HG02763 (cell line): ENCODE measurements at regions not wholly inside any gene's neighbourhood (a gene's known extent, or its start where the extent isn't known, plus 50 kb on each side); places are given as distances from the start of the nearest gene placed in this dataset.

ENCODE experiments used
- ATAC-seq: cut with Tn5 transposase; IDR thresholded peaks from one replicate; pipeline ENCODE4 v1.9.1; 2021; ENCODE audit warnings: mild to moderate bottlenecking, moderate library complexity; ENCODE audit not compliant: unreplicated experiment

DNA sequence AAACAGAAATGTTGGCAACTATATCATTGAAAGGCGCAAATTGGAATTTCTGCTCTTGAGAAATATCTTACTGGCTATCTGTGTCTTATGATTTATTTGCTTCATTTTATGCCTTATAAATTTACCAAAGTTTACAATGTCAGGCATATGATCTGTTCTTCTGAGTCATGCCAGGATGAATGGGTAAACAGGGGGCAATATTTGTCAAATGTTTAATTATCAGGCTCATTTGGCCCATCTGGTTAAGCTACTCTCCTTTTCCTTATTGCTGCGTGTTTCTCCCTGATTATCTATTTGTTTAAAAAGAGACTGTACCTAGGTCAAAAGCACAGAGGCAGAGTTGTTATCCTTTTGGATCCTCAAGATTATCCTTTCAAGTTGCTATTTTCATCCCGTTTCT, 903.8 kb upstream of the PCDH10 start:
- no peak for ATAC-seq

DNA sequence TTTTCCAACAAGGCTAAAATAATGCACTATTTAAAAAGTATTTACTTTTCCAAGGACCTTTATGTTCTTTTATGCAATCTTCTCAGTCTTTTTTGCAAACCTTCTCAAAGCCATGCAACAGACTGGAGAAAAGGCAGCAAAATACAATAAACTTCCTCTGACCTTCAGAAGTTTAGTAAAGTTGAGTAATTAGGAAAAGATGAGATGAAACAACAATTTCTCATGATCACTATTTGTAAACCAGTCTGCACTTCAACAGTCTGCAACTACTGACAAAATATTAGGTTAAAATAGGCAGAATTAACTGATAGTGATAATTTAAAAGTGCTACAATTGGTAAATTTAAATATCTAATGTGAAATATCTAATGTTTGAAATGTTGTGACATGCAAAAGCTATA, 884.9 kb upstream of the PCDH10 start:
- no peak for ATAC-seq

DNA sequence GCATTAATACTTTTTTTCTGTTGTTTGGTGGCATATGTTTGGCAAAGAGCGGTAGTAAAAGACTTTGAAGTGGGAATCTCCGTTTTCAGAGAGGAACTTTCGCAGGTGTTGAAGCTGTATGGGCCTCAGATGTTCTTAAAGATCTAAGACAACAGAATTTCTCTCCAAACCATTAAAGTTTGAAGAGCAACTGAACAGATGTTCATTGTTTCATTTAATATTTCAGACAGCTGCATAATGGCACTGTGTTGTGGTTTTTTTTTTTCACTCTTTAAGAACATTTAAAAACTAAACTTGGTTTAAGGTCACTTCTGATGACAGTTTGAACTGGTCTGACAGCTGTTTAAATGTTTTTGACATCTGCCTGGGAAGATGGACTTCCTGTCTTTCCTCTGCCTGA, 882.7 kb upstream of the PCDH10 start:
- no peak for ATAC-seq

- ATAC-seq, result no peak
These were observed 881.8 kb upstream of the PCDH10 start for GRCh38 chr4:132267321-132267720.

DNA sequence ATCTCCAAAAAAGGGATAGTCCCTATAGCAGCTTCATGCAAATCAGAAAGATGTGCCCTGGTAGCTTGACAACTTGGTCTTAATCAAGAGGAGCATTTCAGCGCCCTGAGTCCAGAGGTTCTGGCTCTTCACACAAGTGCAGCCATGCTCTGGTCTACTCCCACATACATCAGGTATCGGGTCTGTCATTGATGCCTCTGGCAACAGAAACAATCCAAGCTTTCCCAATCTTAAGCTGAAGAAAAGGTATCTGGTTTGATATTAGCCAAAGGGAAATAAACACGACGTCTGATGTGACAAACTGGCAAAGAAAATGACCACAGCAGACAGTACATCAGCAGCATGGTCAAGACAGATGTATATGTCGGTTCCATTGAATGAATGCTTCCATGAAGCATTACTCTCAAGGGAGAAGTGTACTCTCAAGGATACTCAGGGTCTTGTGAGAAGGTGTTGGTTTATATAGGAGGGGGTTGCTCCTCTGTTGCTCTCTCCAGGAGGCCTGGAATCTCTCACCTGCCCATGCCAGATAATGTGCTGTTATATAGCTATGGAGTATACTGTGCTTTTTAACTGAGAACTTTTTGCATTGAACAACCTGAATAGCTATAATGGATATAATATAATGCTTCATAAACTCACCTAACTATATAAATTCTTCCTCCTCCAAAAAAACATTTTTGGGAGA, 879.6 kb upstream of the PCDH10 start:
- no peak for ATAC-seq

GRCh38 chr4:132275583-132276121, 873.4 kb upstream of the PCDH10 start:
- ATAC-seq, result no peak

GRCh38 chr4:132276185-132276584, 872.9 kb upstream of the PCDH10 start:
- no peak for ATAC-seq

GRCh38 chr4:132276989-132277388, 872.1 kb upstream of the PCDH10 start:
- ATAC-seq, result no peak

GRCh38 chr4:132281733-132282132, 867.4 kb upstream of the PCDH10 start:
- ATAC-seq, result no peak

- no peak for ATAC-seq
These were observed 864.1 kb upstream of the PCDH10 start for GRCh38 chr4:132284910-132285426.

- no peak for ATAC-seq
These were observed 851.7 kb upstream of the PCDH10 start for GRCh38 chr4:132297346-132297745.

DNA sequence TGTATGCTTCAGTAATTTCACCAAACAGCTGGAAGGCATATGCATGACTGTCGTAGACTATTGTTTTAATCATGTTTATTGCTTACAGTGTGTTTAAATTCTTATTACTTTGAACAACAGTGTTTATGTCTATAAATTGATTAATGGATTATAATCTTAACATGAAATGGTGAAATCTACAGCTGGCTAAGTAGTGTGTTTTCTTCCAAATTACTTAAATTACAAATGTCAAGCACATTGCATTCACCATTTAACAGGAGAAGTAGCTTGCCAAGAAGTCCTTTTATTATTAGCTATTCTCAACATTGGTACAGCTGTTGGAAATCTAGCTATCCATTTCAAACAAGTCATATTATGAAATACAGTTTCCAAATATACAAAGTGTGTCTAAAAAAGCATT, 849.3 kb upstream of the PCDH10 start:
- no peak for ATAC-seq

DNA sequence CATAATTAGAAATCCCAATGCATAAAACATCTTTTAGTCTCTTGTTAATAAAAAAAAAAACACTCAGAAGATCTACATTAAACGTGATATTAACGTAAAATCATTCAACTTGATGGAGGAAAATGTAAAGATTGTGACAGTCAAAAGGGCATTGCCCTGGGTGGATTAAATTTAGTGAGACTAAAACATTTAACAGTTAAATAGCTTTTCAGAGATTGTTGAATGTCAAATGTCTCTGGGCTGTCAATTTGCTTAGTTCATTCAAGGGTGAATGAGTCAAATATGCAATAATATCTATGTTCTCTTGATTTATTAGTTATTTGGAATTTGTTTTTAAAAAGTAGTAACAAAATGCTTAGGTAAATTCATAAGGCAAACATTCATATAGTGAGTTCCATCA, 836.6 kb upstream of the PCDH10 start:
- ATAC-seq, result no peak

GRCh38 chr4:132313852-132314251, 835.2 kb upstream of the PCDH10 start:
- ATAC-seq, result no peak

GRCh38 chr4:132316738-132317137, 832.4 kb upstream of the PCDH10 start:
- no peak for ATAC-seq

- no peak for ATAC-seq
These were observed 831.2 kb upstream of the PCDH10 start for GRCh38 chr4:132317923-132318322.

- ATAC-seq, result no peak
These were observed 820.3 kb upstream of the PCDH10 start for GRCh38 chr4:132328761-132329160.

GRCh38 chr4:132330994-132331393, 818.1 kb upstream of the PCDH10 start:
- ATAC-seq, result no peak

GRCh38 chr4:132332932-132333723, 816.0 kb upstream of the PCDH10 start:
- no peak for ATAC-seq

GRCh38 chr4:132333724-132334047, 815.4 kb upstream of the PCDH10 start:
- ATAC-seq, result no peak

GRCh38 chr4:132334081-132334480, 815.0 kb upstream of the PCDH10 start:
- no peak for ATAC-seq
